Memory B cell (primary cell): ENCODE measurements at regions not wholly inside any gene's neighbourhood (a gene's known extent, or its start where the extent isn't known, plus 50 kb on each side); places are given as distances from the start of the nearest gene placed in this dataset.

ENCODE experiments used
- ATAC-seq: fragments of 150-1000 bp; cut with Tn5 transposase; 2 replicates; pipeline ENCODE4 v1.10.0; 2021; ENCODE audit warnings: low read depth, mild to moderate bottlenecking, moderate library complexity
- DNase-seq, 2 donors: peaks; one replicate each; pipeline ENCODE4 v3.0.0; 2022; ENCODE audit warnings: low spot score in 2 of 2
- H3K27ac Mint-ChIP-seq: one replicate; pipeline ENCODE4 v1.8.0; 2022; ENCODE audit warnings: mild to moderate bottlenecking, moderate library complexity, mixed read lengths
- H3K27me3 Mint-ChIP-seq: one replicate; pipeline ENCODE4 v1.8.0; 2022; ENCODE audit warnings: mixed read lengths
- H3K36me3 Mint-ChIP-seq: one replicate; pipeline ENCODE4 v1.8.0; 2022; ENCODE audit warnings: mild to moderate bottlenecking, mixed read lengths
- H3K4me1 Mint-ChIP-seq: one replicate; pipeline ENCODE4 v1.8.0; 2022; ENCODE audit warnings: mixed read lengths
- H3K4me3 Mint-ChIP-seq: one replicate; pipeline ENCODE4 v1.8.0; 2022; ENCODE audit warnings: mild to moderate bottlenecking, moderate library complexity, mixed read lengths
- H3K9me3 Mint-ChIP-seq: one replicate; pipeline ENCODE4 v1.8.0; 2022; ENCODE audit warnings: mixed read lengths

DNA sequence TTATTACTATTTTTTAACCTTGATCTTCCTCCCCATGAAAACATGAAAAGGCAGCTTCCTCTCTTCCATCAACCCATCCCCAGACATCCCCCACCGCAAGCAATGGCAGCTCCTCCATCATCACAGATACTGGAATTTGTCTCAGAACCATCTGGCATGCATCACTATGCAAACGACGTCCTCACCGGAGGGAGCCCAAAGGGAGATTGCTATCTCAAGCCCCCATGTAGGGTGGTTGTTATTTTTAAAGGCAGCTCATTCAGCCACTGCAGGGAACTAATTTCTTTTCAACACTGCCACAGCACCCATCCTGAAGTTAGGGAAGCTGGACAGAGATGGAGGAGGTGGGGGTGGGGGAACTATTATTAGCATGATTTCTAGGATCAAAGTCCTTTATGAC, 222.5 kb downstream of the FOXL1 start:
- Mint-ChIP-seq H3K27me3 (peaks cover 6% of the 10 kb centered on the region), H3K9me3 (peaks cover 3% of the 10 kb centered on the region), H3K27ac (no peak overlapping the region), H3K36me3 (no peaks in the 10 kb centered on the region), H3K4me3 (no peak overlapping the region), H3K4me1 (no peaks in the 10 kb centered on the region)
- no peak for DNase-seq
- no peak for ATAC-seq

GRCh38 chr16:86802013-86802412, 223.7 kb downstream of the FOXL1 start:
- H3K9me3 Mint-ChIP-seq, result peaks cover 3% of the 10 kb centered on the region
- no peak for ATAC-seq

GRCh38 chr16:86805188-86805587, 226.8 kb downstream of the FOXL1 start:
- H3K4me3 Mint-ChIP-seq, result no peak overlapping the region
- H3K36me3 Mint-ChIP-seq, result no peaks in the 10 kb centered on the region
- no peaks in the 10 kb centered on the region for H3K4me1 Mint-ChIP-seq
- DNase-seq, result no peak
- no peaks in the 10 kb centered on the region for H3K9me3 Mint-ChIP-seq
- H3K27ac Mint-ChIP-seq, result no peak overlapping the region
- ATAC-seq, result no peak
- H3K27me3 Mint-ChIP-seq, result peaks cover 3% of the 10 kb centered on the region

More at GRCh38 chr16:86802013-86802412, 223.7 kb downstream of the FOXL1 start:
- Mint-ChIP-seq H3K27me3 (peaks cover 6% of the 10 kb centered on the region), H3K36me3 (no peaks in the 10 kb centered on the region), H3K4me3 (no peak overlapping the region), H3K4me1 (no peaks in the 10 kb centered on the region), H3K27ac (no peak overlapping the region)
- no peak for DNase-seq

DNA sequence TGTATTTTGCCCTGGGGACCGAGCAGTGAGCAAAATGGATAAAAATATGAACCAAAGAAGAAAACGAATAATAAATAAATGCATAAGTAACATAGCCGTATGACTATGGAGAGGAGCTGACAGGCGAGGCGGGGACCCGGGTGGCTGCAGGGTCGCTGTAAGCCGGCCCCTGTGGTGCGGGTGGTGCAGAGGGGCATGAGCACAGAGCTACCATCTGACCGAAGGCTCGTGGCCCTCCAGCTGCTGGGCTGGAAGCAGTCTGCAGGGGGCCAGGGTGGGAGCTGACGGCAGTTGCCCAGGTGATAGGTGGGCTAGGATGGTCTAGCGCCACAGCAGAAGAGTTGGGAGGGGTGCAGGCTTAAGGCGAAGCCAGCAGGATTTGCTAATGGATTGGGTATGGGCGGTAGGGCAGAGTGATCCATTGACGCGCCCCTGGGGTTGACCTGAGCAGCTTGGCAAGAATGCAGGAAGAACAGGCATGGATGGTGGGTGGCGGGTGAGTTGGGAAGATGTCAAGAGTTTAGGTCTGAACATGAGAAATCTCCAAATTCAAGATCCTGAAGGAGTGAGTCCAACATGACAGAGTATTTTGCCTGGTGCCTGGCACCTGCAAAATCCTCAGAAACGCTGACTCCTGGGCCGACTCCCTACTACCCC, 228.0 kb downstream of the FOXL1 start:
- H3K9me3 Mint-ChIP-seq, result no peaks in the 10 kb centered on the region
- H3K36me3 Mint-ChIP-seq, result no peaks in the 10 kb centered on the region
- ATAC-seq (no peak), DNase-seq (no peak)
- no peak overlapping the region for H3K27ac Mint-ChIP-seq
- no peaks in the 10 kb centered on the region for H3K4me1 Mint-ChIP-seq
- peaks cover 2% of the 10 kb centered on the region for H3K27me3 Mint-ChIP-seq
- H3K4me3 Mint-ChIP-seq, result no peak overlapping the region

DNA sequence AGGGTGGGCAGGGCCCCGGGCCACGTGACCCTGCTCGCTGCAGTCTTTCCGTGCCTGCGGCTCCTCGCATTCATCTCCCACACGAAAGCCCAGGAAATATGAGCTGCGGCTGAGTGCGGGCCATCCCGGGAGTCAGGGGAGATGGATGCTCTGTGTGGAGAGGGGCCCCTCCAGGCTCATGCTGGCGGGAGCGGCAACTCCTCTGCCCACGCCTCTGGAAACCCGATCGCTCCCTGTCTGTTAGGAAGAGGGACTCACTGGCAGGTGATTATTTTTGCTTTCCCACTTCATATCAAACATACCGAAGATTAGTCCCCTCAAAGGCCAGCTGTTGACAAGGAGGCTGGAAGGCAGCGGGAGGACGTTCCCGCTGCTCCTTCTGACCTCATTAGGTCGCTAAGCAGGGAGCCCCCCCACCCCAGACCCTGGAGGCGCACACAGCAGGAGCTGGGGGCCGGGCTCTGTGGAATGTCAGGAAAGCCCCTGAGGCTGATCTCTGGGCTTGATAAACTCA, 228.5 kb downstream of the FOXL1 start:
- H3K27ac Mint-ChIP-seq, result no peak overlapping the region
- peaks cover 2% of the 10 kb centered on the region for H3K27me3 Mint-ChIP-seq
- ATAC-seq (no peak), DNase-seq (no peak)
- H3K4me3 Mint-ChIP-seq, result no peak overlapping the region
- H3K36me3 Mint-ChIP-seq, result no peaks in the 10 kb centered on the region
- no peaks in the 10 kb centered on the region for H3K4me1 Mint-ChIP-seq
- H3K9me3 Mint-ChIP-seq, result no peaks in the 10 kb centered on the region

GRCh38 chr16:86808863-86809444, 230.6 kb downstream of the FOXL1 start:
- H3K27me3 Mint-ChIP-seq, result peaks cover 2% of the 10 kb centered on the region
- no peak overlapping the region for H3K27ac Mint-ChIP-seq
- DNase-seq (no peak), ATAC-seq (no peak)
- H3K4me1 Mint-ChIP-seq, result no peaks in the 10 kb centered on the region
- no peaks in the 10 kb centered on the region for H3K36me3 Mint-ChIP-seq
- H3K4me3 Mint-ChIP-seq, result no peak overlapping the region
- no peaks in the 10 kb centered on the region for H3K9me3 Mint-ChIP-seq

DNA sequence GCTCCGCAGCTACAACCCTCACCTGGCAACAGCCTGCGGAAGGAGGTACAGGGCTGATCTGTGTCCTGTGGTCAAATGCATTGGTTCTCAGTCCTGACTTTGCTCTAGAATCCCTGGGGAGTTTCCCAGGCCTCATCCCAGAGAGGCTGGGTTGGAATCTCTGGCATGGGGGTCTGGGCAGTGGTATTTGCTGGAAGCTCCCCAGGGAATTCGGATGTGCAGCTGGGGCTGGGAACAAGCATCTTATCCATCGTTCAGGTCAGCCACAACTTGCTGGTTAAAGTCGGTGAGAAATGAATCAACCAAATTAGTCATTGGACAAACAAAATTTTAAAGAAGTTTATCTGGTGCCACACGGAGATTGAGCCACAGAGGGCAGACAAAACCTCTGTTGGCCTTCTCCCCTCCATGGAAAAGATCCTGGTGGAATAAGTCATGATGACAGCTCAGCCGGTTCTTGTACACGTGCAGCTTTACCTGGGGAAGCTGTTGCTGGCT, 231.2 kb downstream of the FOXL1 start:
- Mint-ChIP-seq H3K9me3 (no peaks in the 10 kb centered on the region), H3K27me3 (peaks cover 2% of the 10 kb centered on the region), H3K4me3 (no peak overlapping the region), H3K36me3 (no peaks in the 10 kb centered on the region), H3K4me1 (no peaks in the 10 kb centered on the region), H3K27ac (no peak overlapping the region)
- no peak for DNase-seq
- ATAC-seq, result no peak

GRCh38 chr16:86810062-86810461, 231.7 kb downstream of the FOXL1 start:
- H3K4me3 Mint-ChIP-seq, result no peak overlapping the region
- H3K27me3 Mint-ChIP-seq, result peaks cover 2% of the 10 kb centered on the region
- H3K27ac Mint-ChIP-seq, result no peak overlapping the region
- DNase-seq, result no peak
- no peaks in the 10 kb centered on the region for H3K36me3 Mint-ChIP-seq
- no peak for ATAC-seq
- no peaks in the 10 kb centered on the region for H3K9me3 Mint-ChIP-seq
- no peaks in the 10 kb centered on the region for H3K4me1 Mint-ChIP-seq

GRCh38 chr16:86812363-86812970, 234.1 kb downstream of the FOXL1 start:
- DNase-seq, result no peak
- H3K27ac Mint-ChIP-seq, result no peak overlapping the region
- no peaks in the 10 kb centered on the region for H3K27me3 Mint-ChIP-seq
- no peaks in the 10 kb centered on the region for H3K36me3 Mint-ChIP-seq
- ATAC-seq, result no peak
- H3K9me3 Mint-ChIP-seq, result no peaks in the 10 kb centered on the region
- no peak overlapping the region for H3K4me3 Mint-ChIP-seq
- no peaks in the 10 kb centered on the region for H3K4me1 Mint-ChIP-seq

- no peaks in the 10 kb centered on the region for H3K27me3 Mint-ChIP-seq
- DNase-seq (no peak), ATAC-seq (no peak)
- H3K36me3 Mint-ChIP-seq, result no peaks in the 10 kb centered on the region
- no peak overlapping the region for H3K27ac Mint-ChIP-seq
- no peaks in the 10 kb centered on the region for H3K9me3 Mint-ChIP-seq
- H3K4me3 Mint-ChIP-seq, result no peak overlapping the region
- H3K4me1 Mint-ChIP-seq, result no peaks in the 10 kb centered on the region
Observed at GRCh38 chr16:86814256-86814655, 235.9 kb downstream of the FOXL1 start.

- no peak for ATAC-seq
- no peaks in the 10 kb centered on the region for H3K4me1 Mint-ChIP-seq
- H3K27ac Mint-ChIP-seq, result no peak overlapping the region
- H3K4me3 Mint-ChIP-seq, result no peak overlapping the region
- no peaks in the 10 kb centered on the region for H3K9me3 Mint-ChIP-seq
- DNase-seq, result no peak
- no peaks in the 10 kb centered on the region for H3K36me3 Mint-ChIP-seq
- peaks cover 5% of the 10 kb centered on the region for H3K27me3 Mint-ChIP-seq
Observed at GRCh38 chr16:86816930-86817625, 238.7 kb downstream of the FOXL1 start.

GRCh38 chr16:86818671-86819532, 240.6 kb downstream of the FOXL1 start:
- H3K4me1 Mint-ChIP-seq, result no peaks in the 10 kb centered on the region
- H3K9me3 Mint-ChIP-seq, result no peaks in the 10 kb centered on the region
- no peak overlapping the region for H3K4me3 Mint-ChIP-seq
- DNase-seq (no peak), ATAC-seq (no peak)
- H3K27me3 Mint-ChIP-seq, result peaks cover 9% of the 10 kb centered on the region
- no peak overlapping the region for H3K27ac Mint-ChIP-seq
- no peaks in the 10 kb centered on the region for H3K36me3 Mint-ChIP-seq

- Mint-ChIP-seq H3K9me3 (no peaks in the 10 kb centered on the region), H3K36me3 (no peaks in the 10 kb centered on the region), H3K4me3 (no peak overlapping the region), H3K4me1 (no peaks in the 10 kb centered on the region), H3K27me3 (peaks cover 9% of the 10 kb centered on the region), H3K27ac (no peak overlapping the region)
- ATAC-seq (no peak), DNase-seq (no peak)
Observed at GRCh38 chr16:86819533-86819892, 241.2 kb downstream of the FOXL1 start.
